ENCODE measurements at regions not wholly inside any gene's neighbourhood (a gene's known extent, or its start where the extent isn't known, plus 50 kb on each side); places are given as distances from the start of the nearest gene placed in this dataset.

- DNase-seq (ENCODE audit: low read depth in 1 of 2, low spot score in 1 of 2) = no peak
- no peak overlapping the region for H3K27ac ChIP-seq (replicated peaks)
- no peak overlapping the region for H3K4me3 ChIP-seq (replicated peaks; ENCODE audit: insufficient read depth, low read length)
- TF ChIP-seq REST (IDR thresholded peaks at IDR 0.05; ENCODE audit: insufficient replicate concordance, low read depth) (no peak), POLR2AphosphoS5 (IDR thresholded peaks at IDR 0.05; ENCODE audit: low read depth) (no peak), GABPA (IDR thresholded peaks at IDR 0.05; ENCODE audit: low read depth) (no peak), SPI1 (IDR thresholded peaks at IDR 0.05; ENCODE audit: borderline replicate concordance, low read depth) (no peak), CTCF (IDR thresholded peaks at IDR 0.05; ENCODE audit: insufficient read depth, low read length) (no peak)
- no peaks in the 10 kb centered on the region for H3K27me3 ChIP-seq (ENCODE audit: insufficient read depth, poor library complexity, severe bottlenecking)
These were observed 750.4 kb downstream of the TENT5A start for GRCh38 chr6:81002126-81002525.

GRCh38 chr6:80991316-80991715, 761.2 kb downstream of the TENT5A start:
- no peak for TF ChIP-seq REST (IDR thresholded peaks at IDR 0.05; ENCODE audit: insufficient replicate concordance, low read depth)
- no peak for TF ChIP-seq GABPA (IDR thresholded peaks at IDR 0.05; ENCODE audit: low read depth)
- TF ChIP-seq POLR2AphosphoS5 (IDR thresholded peaks at IDR 0.05; ENCODE audit: low read depth) = no peak
- no peak for TF ChIP-seq CTCF (IDR thresholded peaks at IDR 0.05; ENCODE audit: insufficient read depth, low read length)
- TF ChIP-seq SPI1 (IDR thresholded peaks at IDR 0.05; ENCODE audit: borderline replicate concordance, low read depth) = no peak
- DNase-seq (ENCODE audit: low read depth in 1 of 2, low spot score in 1 of 2) = no peak
- H3K4me3 ChIP-seq (replicated peaks; ENCODE audit: insufficient read depth, low read length) = no peak overlapping the region
- H3K27ac ChIP-seq (replicated peaks) = no peak overlapping the region
- no peaks in the 10 kb centered on the region for H3K27me3 ChIP-seq (ENCODE audit: insufficient read depth, poor library complexity, severe bottlenecking)

- no peak for TF ChIP-seq GABPA (IDR thresholded peaks at IDR 0.05; ENCODE audit: low read depth)
- TF ChIP-seq REST (IDR thresholded peaks at IDR 0.05; ENCODE audit: insufficient replicate concordance, low read depth) = no peak
- no peak for TF ChIP-seq POLR2AphosphoS5 (IDR thresholded peaks at IDR 0.05; ENCODE audit: low read depth)
- TF ChIP-seq CTCF (IDR thresholded peaks at IDR 0.05; ENCODE audit: insufficient read depth, low read length) = no peak
- no peak for TF ChIP-seq SPI1 (IDR thresholded peaks at IDR 0.05; ENCODE audit: borderline replicate concordance, low read depth)
- DNase-seq (ENCODE audit: low read depth in 1 of 2, low spot score in 1 of 2) = no peak
- no peaks in the 10 kb centered on the region for H3K27me3 ChIP-seq (ENCODE audit: insufficient read depth, poor library complexity, severe bottlenecking)
- H3K27ac ChIP-seq (replicated peaks) = no peak overlapping the region
- no peak overlapping the region for H3K4me3 ChIP-seq (replicated peaks; ENCODE audit: insufficient read depth, low read length)
These were observed 763.6 kb downstream of the TENT5A start for GRCh38 chr6:80988892-80989291.

Data from HL-60 (cell line).